AG09309 (cell line): ENCODE measurements at regions not wholly inside any gene's neighbourhood (a gene's known extent, or its start where the extent isn't known, plus 50 kb on each side); places are given as distances from the start of the nearest gene placed in this dataset.

ENCODE experiments used
- DNase-seq: peaks from one replicate; pipeline ENCODE4 v3.0.0-alpha.2; 2010; ENCODE audit warnings: low read depth
- H3K4me3 ChIP-seq: 2 replicates; pipeline ENCODE4 v1.5.1; 2011; ENCODE audit warnings: mild to moderate bottlenecking, low read depth, low read length, moderate library complexity; ENCODE audit not compliant: control insufficient read depth
- TF ChIP-seq, protein P1 (sequence below): IDR thresholded peaks from 2 replicates; pipeline ENCODE4 v1.5.1; 2011; ENCODE audit warnings: mild to moderate bottlenecking, low read depth, low read length, inconsistent platforms; ENCODE audit not compliant: insufficient read depth, control insufficient read depth; ENCODE audit errors: missing control alignments

DNA sequence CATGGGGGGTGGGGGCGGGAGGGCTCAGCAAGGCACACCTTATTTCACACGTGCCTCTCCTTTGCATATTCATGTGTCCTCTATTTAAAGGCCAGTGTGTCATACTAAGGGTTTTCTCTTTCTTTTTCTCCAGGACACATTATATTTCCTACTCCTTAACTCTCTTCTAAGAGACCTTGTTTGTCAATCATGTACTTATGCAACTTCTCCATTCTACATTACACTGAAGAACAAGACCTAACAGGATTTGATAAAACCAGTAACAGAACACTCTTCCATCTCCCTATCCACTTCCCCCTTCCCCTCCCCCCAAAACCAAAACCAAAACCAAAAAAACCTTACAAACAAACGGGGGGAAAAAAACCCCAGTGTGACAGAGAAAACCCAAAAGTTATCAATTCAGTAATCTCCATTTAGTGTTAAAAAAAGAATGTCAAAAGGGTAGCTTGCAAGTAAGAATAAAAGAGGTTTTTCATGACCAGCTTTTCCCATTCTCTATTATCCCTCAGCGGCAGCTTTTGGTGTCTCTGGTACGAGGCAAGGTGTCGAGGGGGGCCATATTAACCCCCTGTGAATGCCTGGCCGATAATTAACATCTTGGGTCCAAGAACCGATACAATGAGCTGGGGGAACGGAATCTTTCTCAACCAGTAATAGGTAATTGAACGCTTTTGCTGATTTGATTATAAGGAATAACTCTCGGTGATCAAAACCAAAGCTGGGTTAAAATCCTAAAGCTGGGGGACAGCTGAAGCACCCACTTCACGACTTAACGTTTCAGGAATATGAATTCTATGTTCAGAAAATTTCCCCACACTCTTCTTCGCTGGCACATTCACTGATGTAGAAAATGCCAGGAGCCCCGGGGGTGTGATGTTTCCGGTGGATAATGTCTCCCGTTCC, 191.0 kb upstream of the TCF4 start:
- no peak for DNase-seq
- peak overlapping the region; percentile 73 for H3K4me3 ChIP-seq
- TF ChIP-seq, protein P1, sequence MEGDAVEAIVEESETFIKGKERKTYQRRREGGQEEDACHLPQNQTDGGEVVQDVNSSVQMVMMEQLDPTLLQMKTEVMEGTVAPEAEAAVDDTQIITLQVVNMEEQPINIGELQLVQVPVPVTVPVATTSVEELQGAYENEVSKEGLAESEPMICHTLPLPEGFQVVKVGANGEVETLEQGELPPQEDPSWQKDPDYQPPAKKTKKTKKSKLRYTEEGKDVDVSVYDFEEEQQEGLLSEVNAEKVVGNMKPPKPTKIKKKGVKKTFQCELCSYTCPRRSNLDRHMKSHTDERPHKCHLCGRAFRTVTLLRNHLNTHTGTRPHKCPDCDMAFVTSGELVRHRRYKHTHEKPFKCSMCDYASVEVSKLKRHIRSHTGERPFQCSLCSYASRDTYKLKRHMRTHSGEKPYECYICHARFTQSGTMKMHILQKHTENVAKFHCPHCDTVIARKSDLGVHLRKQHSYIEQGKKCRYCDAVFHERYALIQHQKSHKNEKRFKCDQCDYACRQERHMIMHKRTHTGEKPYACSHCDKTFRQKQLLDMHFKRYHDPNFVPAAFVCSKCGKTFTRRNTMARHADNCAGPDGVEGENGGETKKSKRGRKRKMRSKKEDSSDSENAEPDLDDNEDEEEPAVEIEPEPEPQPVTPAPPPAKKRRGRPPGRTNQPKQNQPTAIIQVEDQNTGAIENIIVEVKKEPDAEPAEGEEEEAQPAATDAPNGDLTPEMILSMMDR: no peak

DNA sequence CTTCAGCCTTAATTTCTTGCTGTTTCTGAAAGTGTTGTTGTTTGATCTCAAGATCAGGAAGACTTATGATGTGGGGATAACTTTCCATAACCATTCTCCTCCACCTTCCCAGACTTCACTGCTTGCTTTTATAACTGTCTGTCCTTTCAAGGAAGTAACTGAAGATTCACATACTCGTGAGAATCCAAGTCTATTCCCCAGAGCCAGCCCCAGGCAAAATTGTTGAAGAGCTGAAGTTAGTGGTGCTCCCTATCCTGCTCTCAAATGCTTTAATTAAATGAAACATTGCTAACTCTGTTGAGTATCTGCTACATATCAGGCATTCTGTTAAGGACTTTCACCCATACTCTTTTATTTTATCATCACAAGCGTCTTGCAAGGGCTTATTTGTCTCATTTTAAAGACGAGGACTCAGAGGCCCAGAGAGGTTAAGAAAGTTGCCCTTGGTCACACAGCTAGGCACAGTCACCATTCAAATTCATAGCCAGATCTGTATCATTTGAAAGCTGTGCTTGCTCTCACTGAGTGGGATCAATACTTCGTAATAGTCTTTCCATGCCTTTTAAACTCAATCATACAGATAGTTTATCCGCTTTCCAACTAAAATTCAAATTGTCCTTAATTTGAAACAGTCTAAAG, 189.8 kb upstream of the TCF4 start:
- TF ChIP-seq, protein P1: no peak
- no peak overlapping the region for H3K4me3 ChIP-seq
- no peak for DNase-seq

DNA sequence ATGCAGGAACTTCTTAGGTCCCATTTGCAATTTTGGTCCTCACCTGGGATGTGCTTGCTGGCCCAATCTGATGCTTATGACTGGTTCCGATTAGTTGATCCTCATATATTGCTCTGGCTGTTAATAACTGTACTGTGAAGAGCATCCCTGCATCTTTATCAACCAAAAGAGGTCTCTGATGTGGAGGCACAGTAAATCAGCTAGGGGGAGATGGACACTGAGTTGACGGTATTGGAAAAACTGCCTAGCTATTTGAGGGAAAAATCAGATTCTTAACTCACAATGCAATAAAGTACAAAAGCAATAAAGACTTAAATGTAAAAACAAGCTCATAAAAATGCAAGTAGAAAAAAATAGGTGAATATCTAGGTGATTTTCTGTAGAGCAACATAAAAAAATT, 188.0 kb upstream of the TCF4 start:
- TF ChIP-seq, protein P1: peak; percentile 16
- no peak overlapping the region for H3K4me3 ChIP-seq
- DNase-seq: no peak

DNA sequence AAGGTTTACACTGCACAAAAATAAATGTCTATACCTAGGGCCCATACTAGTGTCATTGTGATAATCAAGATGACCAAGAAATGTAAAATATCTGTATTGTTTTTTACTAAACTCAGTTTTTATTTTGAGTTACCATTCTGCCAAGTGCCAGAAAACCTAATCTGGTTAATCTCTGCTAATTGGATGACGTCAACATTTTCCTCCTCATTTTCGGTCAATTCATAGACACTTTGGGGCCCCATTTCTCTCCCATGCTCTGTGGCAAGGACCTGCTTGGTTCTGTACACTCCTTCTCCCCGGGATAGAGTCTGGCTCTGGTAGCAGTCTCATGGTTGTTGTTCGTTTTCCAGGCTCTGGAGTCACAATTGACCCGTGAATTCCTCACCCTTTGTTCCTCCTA, 186.5 kb upstream of the TCF4 start:
- no peak overlapping the region for H3K4me3 ChIP-seq
- TF ChIP-seq, protein P1: no peak
- no peak for DNase-seq

DNA sequence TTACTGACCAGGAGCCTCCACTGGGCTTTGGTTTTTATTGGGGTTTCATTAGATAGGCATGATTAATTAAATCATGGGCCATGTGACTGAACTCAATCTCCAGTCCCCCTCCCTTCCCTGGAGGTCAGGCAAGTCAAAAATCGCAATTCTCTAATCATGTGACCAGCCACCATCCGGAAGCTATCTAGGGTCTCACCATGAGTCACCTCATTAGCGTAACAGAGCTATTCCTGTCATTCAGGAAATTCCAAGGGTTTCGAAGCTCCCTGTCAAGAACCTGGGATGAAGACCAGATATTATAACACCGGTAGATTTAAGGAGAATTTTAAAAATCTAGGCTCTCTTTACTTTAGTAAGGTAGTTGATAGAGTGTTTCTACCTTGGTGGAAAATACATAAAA, 180.3 kb upstream of the TCF4 start:
- TF ChIP-seq, protein P1: no peak
- no peak for DNase-seq
- H3K4me3 ChIP-seq: no peak overlapping the region

DNA sequence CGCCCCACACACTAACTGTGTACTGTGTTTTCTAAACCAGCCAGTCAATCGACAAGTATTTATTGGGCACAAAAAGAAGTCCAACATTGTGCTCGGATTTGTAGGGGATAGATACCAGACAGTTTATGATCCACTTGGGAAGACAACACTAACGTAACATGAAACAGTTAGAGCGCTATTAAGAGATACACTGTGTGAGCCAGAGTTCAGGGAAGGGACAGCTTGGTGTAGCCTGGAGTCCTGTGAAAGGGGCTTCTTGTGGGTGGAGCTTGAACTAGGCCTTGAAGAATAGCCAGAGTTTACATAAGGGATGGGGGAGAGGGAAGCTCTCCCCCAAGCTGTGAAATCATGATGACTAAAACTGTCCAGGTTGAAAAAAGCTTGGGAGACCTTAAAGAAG, 176.4 kb upstream of the TCF4 start:
- no peak for DNase-seq
- H3K4me3 ChIP-seq: no peak overlapping the region
- TF ChIP-seq, protein P1: no peak
